ENCODE measurements at regions not wholly inside any gene's neighbourhood (a gene's known extent, or its start where the extent isn't known, plus 50 kb on each side); places are given as distances from the start of the nearest gene placed in this dataset.

DNA sequence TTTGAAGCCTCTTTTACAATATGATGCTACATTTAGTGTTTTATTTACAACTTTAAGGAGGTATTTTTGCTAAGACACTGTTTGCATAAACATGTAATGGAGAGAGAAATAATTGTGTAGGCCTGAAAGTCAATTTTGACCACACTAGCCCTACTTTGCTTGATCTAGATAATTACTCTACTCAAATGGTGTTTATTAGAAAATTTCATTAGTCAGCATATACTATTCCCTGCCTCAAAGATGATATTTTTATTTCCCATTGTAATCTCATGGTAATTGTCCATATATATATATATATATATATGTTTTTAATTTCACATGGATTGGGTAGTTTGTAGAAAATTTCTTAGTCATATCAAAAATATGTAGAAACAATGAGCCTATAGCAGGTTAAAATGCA lies 632.2 kb downstream of the SATB2 start (continued):
- TF ChIP-seq, protein P1, sequence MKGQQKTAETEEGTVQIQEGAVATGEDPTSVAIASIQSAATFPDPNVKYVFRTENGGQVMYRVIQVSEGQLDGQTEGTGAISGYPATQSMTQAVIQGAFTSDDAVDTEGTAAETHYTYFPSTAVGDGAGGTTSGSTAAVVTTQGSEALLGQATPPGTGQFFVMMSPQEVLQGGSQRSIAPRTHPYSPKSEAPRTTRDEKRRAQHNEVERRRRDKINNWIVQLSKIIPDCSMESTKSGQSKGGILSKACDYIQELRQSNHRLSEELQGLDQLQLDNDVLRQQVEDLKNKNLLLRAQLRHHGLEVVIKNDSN (IDR thresholded peaks at IDR 0.05; ENCODE audit: borderline replicate concordance, low read depth) = no peak
- no peak for TF ChIP-seq GABPA (IDR thresholded peaks at IDR 0.05; ENCODE audit: low read depth)
- TF ChIP-seq, protein P2, sequence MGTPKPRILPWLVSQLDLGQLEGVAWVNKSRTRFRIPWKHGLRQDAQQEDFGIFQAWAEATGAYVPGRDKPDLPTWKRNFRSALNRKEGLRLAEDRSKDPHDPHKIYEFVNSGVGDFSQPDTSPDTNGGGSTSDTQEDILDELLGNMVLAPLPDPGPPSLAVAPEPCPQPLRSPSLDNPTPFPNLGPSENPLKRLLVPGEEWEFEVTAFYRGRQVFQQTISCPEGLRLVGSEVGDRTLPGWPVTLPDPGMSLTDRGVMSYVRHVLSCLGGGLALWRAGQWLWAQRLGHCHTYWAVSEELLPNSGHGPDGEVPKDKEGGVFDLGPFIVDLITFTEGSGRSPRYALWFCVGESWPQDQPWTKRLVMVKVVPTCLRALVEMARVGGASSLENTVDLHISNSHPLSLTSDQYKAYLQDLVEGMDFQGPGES (IDR thresholded peaks at IDR 0.05; ENCODE audit: low read depth, low read length) = no peak
- TF ChIP-seq CHD2 (IDR thresholded peaks at IDR 0.05; ENCODE audit: low read length, partially characterized antibody) = no peak

DNA sequence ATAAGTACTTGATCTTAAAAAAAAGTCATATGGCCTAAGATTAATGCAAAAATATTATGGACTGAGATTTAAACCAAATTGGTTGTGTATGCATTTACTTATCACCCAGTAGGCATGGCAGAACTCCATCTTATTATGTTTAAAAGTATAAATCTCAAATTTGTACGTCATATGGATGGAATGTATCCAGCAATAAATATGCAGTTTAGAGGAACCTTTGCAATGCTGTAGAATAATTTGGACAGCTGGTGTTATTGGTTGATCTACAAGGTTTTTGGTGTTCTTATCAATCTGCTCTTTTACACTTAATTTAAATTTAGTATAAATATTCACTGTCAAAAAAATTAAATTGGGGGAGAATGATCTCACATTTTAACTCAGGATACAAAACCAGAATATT lies 640.2 kb downstream of the SATB2 start:
- POLR2A ChIA-PET = no interaction called here

DNA sequence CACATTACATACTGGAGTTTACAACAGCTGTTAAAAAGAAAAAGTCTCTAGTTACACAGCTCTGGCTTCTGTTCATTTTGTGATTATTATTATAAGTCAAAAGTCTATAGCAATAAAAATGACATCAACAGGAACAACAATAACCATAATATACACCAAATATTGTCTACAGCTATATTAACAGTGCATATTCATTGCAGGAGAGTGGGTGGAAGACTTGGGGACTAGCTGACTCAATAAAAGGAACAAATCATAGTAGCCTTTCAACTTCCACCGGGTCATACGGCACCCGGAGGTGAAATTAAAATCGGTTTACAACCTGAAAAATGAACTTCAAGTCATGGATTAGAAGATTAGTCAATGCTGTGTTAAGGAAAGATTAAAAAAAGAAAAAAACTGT lies 642.1 kb downstream of the SATB2 start:
- no peak overlapping the region for H2AFZ ChIP-seq (ENCODE audit: low read depth)
- 39% methylated on average over 4 of the region's 4 CpGs for WGBS (ENCODE audit: low lambda C conversion rate)
- H3K9me2 ChIP-seq = no peaks in the 10 kb centered on the region
- CTCF ChIA-PET = interaction anchor here (1.2 kb wide), 1 partner anchor 11 kb away, joined by 3 read pairs; no protein-coding TSS in a partner anchor
- H3K27me3 ChIP-seq (ENCODE audit: insufficient read depth) = no peaks in the 10 kb centered on the region
- no peaks in the 10 kb centered on the region for H3K9me3 ChIP-seq
- POLR2A ChIA-PET = no interaction called here
- no peaks in the 10 kb centered on the region for H3K79me2 ChIP-seq (ENCODE audit: insufficient read depth)
- no peak overlapping the region for H3K4me3 ChIP-seq (ENCODE audit: low read depth in 2 of 2, low read length in 1 of 2)
- no peak overlapping the region for H3K27ac ChIP-seq (ENCODE audit: low read depth in 2 of 2, low read length in 1 of 2)
- no peak overlapping the region for H3K9ac ChIP-seq
- H3F3A ChIP-seq (replicated peaks; ENCODE audit: insufficient read depth) = no peaks in the 10 kb centered on the region
- TF ChIP-seq EP300 (IDR thresholded peaks at IDR 0.05; ENCODE audit: borderline replicate concordance in 1 of 2, low read depth in 1 of 2, low read length in 1 of 2) (no peak), POLR2AphosphoS5 (IDR thresholded peaks at IDR 0.05; ENCODE audit: low read depth, low read length) (no peak), FOSL2 (IDR thresholded peaks at IDR 0.05; ENCODE audit: borderline replicate concordance, low read depth) (no peak), MEF2A (IDR thresholded peaks at IDR 0.05; ENCODE audit: borderline replicate concordance, low read depth) (no peak), RFX5 (IDR thresholded peaks at IDR 0.05; ENCODE audit: low read length) (no peak), EZH2phosphoT487 (IDR thresholded peaks at IDR 0.05; ENCODE audit: borderline replicate concordance, low read depth) (no peak), RCOR1 (IDR thresholded peaks at IDR 0.05; ENCODE audit: low read length) (no peak), MXI1 (IDR thresholded peaks at IDR 0.05; ENCODE audit: low read depth, low read length) (no peak), NFIC (IDR thresholded peaks at IDR 0.05; ENCODE audit: borderline replicate concordance) (no peak), RAD21 (IDR thresholded peaks at IDR 0.05; ENCODE audit: low read length) (no peak), TAF1 (IDR thresholded peaks at IDR 0.05; ENCODE audit: borderline replicate concordance, low read depth, low read length) (no peak), SIN3A (IDR thresholded peaks at IDR 0.05; ENCODE audit: borderline replicate concordance, low read depth, low read length) (no peak), FOXM1 (IDR thresholded peaks at IDR 0.05; ENCODE audit: low read depth) (no peak), RXRA (IDR thresholded peaks at IDR 0.05; ENCODE audit: borderline replicate concordance, low read depth) (no peak)
- TF ChIP-seq, protein P3, sequence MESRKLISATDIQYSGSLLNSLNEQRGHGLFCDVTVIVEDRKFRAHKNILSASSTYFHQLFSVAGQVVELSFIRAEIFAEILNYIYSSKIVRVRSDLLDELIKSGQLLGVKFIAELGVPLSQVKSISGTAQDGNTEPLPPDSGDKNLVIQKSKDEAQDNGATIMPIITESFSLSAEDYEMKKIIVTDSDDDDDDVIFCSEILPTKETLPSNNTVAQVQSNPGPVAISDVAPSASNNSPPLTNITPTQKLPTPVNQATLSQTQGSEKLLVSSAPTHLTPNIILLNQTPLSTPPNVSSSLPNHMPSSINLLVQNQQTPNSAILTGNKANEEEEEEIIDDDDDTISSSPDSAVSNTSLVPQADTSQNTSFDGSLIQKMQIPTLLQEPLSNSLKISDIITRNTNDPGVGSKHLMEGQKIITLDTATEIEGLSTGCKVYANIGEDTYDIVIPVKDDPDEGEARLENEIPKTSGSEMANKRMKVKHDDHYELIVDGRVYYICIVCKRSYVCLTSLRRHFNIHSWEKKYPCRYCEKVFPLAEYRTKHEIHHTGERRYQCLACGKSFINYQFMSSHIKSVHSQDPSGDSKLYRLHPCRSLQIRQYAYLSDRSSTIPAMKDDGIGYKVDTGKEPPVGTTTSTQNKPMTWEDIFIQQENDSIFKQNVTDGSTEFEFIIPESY (IDR thresholded peaks at IDR 0.05; ENCODE audit: borderline replicate concordance, low read depth) = no peak
- TF ChIP-seq, protein P4, sequence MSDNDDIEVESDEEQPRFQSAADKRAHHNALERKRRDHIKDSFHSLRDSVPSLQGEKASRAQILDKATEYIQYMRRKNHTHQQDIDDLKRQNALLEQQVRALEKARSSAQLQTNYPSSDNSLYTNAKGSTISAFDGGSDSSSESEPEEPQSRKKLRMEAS (IDR thresholded peaks at IDR 0.05; ENCODE audit: low read depth) = no peak
- TF ChIP-seq, protein P5, sequence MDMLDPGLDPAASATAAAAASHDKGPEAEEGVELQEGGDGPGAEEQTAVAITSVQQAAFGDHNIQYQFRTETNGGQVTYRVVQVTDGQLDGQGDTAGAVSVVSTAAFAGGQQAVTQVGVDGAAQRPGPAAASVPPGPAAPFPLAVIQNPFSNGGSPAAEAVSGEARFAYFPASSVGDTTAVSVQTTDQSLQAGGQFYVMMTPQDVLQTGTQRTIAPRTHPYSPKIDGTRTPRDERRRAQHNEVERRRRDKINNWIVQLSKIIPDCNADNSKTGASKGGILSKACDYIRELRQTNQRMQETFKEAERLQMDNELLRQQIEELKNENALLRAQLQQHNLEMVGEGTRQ (IDR thresholded peaks at IDR 0.05; ENCODE audit: borderline replicate concordance, low read depth, low read length) = no peak
- H4K20me1 ChIP-seq (ENCODE audit: insufficient read depth) = no peaks in the 10 kb centered on the region
- H3K4me2 ChIP-seq = no peak overlapping the region
- H3K4me1 ChIP-seq (ENCODE audit: control insufficient read depth in 1 of 2, insufficient read depth in 2 of 2, low read depth in 1 of 2, low read length in 1 of 2) = no peaks in the 10 kb centered on the region
- H3K36me3 ChIP-seq (replicated peaks in 1 of 2; ENCODE audit: control insufficient read depth in 1 of 2, insufficient read depth in 2 of 2, low read length in 1 of 2) = no peaks in the 10 kb centered on the region
- DNase-seq = no peak

More for the DNA sequence above, 640.2 kb downstream of the SATB2 start:
- WGBS (ENCODE audit: low lambda C conversion rate) = 7% methylated on average over 1 of the region's 1 CpG
- Histone ChIP-seq H4K20me1 (ENCODE audit: insufficient read depth) (no peaks in the 10 kb centered on the region), H3K27ac (ENCODE audit: low read depth in 2 of 2, low read length in 1 of 2) (no peak overlapping the region), H3K27me3 (ENCODE audit: insufficient read depth) (no peaks in the 10 kb centered on the region), H3F3A (replicated peaks; ENCODE audit: insufficient read depth) (no peaks in the 10 kb centered on the region), H3K4me3 (ENCODE audit: low read depth in 2 of 2, low read length in 1 of 2) (no peak overlapping the region), H3K9me2 (no peaks in the 10 kb centered on the region), H3K4me2 (no peak overlapping the region), H3K79me2 (ENCODE audit: insufficient read depth) (no peaks in the 10 kb centered on the region), H3K4me1 (ENCODE audit: control insufficient read depth in 1 of 2, insufficient read depth in 2 of 2, low read depth in 1 of 2, low read length in 1 of 2) (no peaks in the 10 kb centered on the region), H3K36me3 (replicated peaks in 1 of 2; ENCODE audit: control insufficient read depth in 1 of 2, insufficient read depth in 2 of 2, low read length in 1 of 2) (no peaks in the 10 kb centered on the region), H3K9ac (no peak overlapping the region), H2AFZ (ENCODE audit: low read depth) (no peak overlapping the region), H3K9me3 (no peaks in the 10 kb centered on the region)
- CTCF ChIA-PET = no interaction called here
- TF ChIP-seq ELF1 (IDR thresholded peaks at IDR 0.05) = no peak
- TF ChIP-seq GABPA (IDR thresholded peaks at IDR 0.05; ENCODE audit: low read depth) = no peak
- no peak for DNase-seq
